ENCODE measurements at regions not wholly inside any gene's neighbourhood (a gene's known extent, or its start where the extent isn't known, plus 50 kb on each side); places are given as distances from the start of the nearest gene placed in this dataset.

- no peak overlapping the region for H3K27ac ChIP-seq
Measured at GRCh38 chr14:83470959-83471695, 1937.5 kb upstream of the SEL1L start.

GRCh38 chr14:83473416-83474235 is 1940.0 kb upstream of the SEL1L start:
- Histone ChIP-seq H3K4me1 (no peaks in the 10 kb centered on the region), H3K36me3 (no peaks in the 10 kb centered on the region), H3K9me3 (no peaks in the 10 kb centered on the region), H3K27ac (no peak overlapping the region), H3K4me3 (no peak overlapping the region), H3K27me3 (no peaks in the 10 kb centered on the region)
- TF ChIP-seq CTCF (IDR thresholded peaks at IDR 0.05) = no peak
- no peak for ATAC-seq
- intact Hi-C loops (cut with DNase I) = no loop called here
- no peak for DNase-seq

More at GRCh38 chr14:83470959-83471695, 1937.5 kb upstream of the SEL1L start:
- H3K4me3 ChIP-seq = no peak overlapping the region
- no peak for TF ChIP-seq CTCF (IDR thresholded peaks at IDR 0.05)
- H3K9me3 ChIP-seq = no peaks in the 10 kb centered on the region
- ATAC-seq (no peak), DNase-seq (no peak)
- H3K27me3 ChIP-seq = no peaks in the 10 kb centered on the region
- intact Hi-C loops (cut with DNase I) = no loop called here
- no peaks in the 10 kb centered on the region for H3K4me1 ChIP-seq
- H3K36me3 ChIP-seq = no peaks in the 10 kb centered on the region

GRCh38 chr14:83478741-83479140 is 1945.1 kb upstream of the SEL1L start:
- no peak for DNase-seq
- Histone ChIP-seq H3K36me3 (no peaks in the 10 kb centered on the region), H3K27ac (no peak overlapping the region), H3K4me1 (no peaks in the 10 kb centered on the region), H3K27me3 (no peaks in the 10 kb centered on the region), H3K4me3 (no peak overlapping the region), H3K9me3 (no peaks in the 10 kb centered on the region)
- intact Hi-C loops (cut with DNase I) = no loop called here
- ATAC-seq = no peak
- no peak for TF ChIP-seq CTCF (IDR thresholded peaks at IDR 0.05)

GRCh38 chr14:83483063-83483462 is 1949.4 kb upstream of the SEL1L start:
- Histone ChIP-seq H3K27me3 (no peaks in the 10 kb centered on the region), H3K36me3 (no peaks in the 10 kb centered on the region), H3K4me3 (no peak overlapping the region), H3K27ac (no peak overlapping the region), H3K9me3 (no peaks in the 10 kb centered on the region), H3K4me1 (no peaks in the 10 kb centered on the region)
- ATAC-seq = no peak
- intact Hi-C loops (cut with DNase I) = no loop called here
- DNase-seq = no peak
- no peak for TF ChIP-seq CTCF (IDR thresholded peaks at IDR 0.05)

GRCh38 chr14:83485591-83485990 is 1951.9 kb upstream of the SEL1L start:
- no peak for TF ChIP-seq CTCF (IDR thresholded peaks at IDR 0.05)
- DNase-seq (no peak), ATAC-seq (no peak)
- no peaks in the 10 kb centered on the region for H3K4me1 ChIP-seq
- no peaks in the 10 kb centered on the region for H3K27me3 ChIP-seq
- no peak overlapping the region for H3K27ac ChIP-seq
- no peak overlapping the region for H3K4me3 ChIP-seq
- H3K9me3 ChIP-seq = no peaks in the 10 kb centered on the region
- intact Hi-C loops (cut with DNase I) = no loop called here
- H3K36me3 ChIP-seq = no peaks in the 10 kb centered on the region
